ENCODE measurements at regions not wholly inside any gene's neighbourhood (a gene's known extent, or its start where the extent isn't known, plus 50 kb on each side); places are given as distances from the start of the nearest gene placed in this dataset.
"Not testable (repeated sequence)": the region's sequence is repeated elsewhere in the genome, so short reads cannot be mapped to it uniquely, and the experiment has no call there.

DNA sequence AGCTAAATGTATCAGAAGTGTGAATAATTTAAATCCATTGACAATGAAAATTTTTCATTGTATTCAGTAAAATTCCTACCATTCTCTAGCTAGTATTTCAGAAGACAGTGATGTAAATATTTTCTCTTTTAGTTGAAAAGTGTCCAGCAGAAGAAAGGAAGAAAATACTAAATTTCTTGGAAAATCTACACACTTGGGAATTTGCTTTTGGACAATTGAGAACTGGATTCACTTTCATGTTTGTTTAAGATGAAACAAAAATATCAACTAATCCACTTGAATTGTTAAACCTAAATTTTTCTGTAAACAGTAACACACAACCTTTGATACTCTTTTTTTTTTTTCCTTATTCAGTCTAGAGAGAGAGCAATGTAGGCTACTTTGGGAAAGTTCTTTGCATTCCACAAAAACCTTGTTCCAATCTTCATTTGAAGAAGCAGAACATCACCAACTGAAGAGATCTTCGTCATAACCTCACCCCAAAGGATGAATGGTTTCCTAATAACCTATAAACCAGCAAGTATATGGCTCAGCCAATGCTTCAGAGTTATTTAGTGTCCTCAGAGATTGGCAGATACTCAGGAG lies 155.1 kb upstream of the GORAB start:
- no peak for DNase-seq (ENCODE audit: low spot score)

- DNase-seq (ENCODE audit: low spot score): no peak
Measured at GRCh38 chr1:170377440-170377839, 154.5 kb upstream of the GORAB start.

GRCh38 chr1:170377896-170378634 lies 153.9 kb upstream of the GORAB start:
- DNase-seq (ENCODE audit: low spot score): no peak

GRCh38 chr1:170385750-170386149 lies 146.2 kb upstream of the GORAB start:
- DNase-seq (ENCODE audit: low spot score): no peak

DNA sequence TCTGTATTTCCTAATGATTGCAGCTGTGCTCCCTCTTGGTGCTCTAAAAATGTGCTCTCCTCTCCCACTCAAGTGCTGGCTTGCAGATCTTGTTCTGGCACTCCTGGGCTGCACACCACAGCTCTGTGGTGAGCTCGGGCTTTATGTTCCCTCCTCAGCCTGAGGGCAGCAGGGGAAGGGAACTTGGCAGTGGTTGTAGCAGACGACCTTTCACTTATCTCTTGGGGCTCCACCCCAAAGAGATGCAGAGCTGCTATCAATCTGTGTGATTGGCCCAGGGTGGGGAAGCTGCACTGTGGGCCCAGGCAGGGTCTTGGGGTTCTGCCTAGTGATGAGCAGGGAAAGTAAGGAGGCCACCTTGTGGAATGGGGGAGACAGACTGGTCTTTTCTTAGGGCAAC lies 143.5 kb upstream of the GORAB start:
- no peak for DNase-seq (ENCODE audit: low spot score)

- no peak for DNase-seq (ENCODE audit: low spot score)
Measured at GRCh38 chr1:170395149-170395548, 136.8 kb upstream of the GORAB start.

DNA sequence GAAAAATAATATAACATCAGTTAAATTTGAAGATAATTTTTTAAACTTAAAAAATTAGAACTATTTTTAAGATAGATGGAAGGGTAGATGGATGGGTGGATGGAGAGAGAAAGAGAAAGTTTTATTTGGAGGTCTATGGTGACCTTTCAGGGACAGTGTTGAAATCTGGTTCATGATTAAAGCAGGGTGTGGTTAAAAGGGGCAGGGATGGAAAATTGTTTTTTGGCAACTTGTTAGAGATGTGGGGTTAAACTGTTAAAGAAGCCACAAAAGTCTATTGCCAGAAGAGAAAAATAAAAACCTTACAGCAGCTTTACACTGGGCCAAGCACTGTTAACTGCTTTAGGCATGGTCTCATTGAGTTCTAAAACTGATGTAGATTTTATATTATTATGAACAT lies 134.9 kb upstream of the GORAB start:
- DNase-seq (ENCODE audit: low spot score): no peak

DNA sequence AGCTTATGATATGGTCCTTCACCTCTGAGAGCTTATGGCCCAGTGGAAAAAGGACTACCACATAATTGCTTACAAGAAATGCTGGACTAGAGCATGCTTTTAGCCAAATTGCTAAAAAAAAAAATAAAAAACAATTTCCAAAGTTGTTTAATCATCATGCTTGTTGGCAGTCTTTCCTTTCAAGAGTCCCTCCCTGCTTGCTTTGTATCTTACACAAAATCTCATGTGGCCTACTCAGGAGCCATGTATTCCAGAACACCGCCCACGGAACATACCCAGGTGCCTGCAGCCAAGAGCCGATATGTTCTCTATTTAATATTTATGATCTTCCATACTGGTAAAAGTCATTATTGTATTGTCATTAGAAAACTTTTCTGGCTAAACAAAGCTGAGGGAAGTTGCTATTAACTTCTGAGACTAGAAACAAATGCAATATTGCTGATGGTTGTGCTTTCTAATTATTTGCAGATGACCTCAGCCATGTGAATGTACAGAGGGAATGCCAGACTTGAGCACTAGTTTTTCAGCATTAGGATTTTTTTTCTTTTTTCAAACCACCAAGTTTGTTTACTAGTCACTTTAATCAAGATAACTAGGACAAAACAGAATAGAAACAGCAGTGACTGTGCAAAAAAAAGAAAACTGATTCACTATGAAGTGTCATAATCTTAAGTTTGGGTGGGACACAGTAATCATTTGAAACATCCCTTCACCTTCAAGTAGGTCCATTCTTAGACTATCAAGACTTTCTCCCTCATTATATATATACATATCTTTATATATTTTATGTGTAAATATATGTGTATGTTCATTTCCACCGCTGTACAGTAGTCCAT lies 129.3 kb upstream of the GORAB start:
- DNase-seq (ENCODE audit: low spot score): no peak

GRCh38 chr1:170407138-170407537 lies 124.8 kb upstream of the GORAB start:
- no peak for DNase-seq (ENCODE audit: low spot score)

DNA sequence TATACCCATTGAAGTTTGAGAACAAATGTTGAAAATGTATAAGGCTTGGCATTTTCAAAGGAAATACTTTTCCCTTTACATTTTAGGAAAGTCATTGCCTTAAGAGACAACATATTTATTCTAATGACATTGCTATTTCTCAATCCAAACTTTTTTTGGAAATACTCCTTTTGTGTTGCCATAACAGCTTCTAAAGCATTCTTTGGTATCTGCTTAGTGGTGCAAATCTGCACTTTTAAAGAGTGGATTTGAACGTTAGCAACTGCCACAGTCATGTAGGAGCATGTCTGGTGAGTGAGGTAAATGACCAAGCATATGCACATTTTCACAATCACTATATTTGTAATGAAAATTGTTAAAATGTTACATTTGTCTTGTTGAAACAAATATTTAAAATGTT lies 124.4 kb upstream of the GORAB start:
- no peak for DNase-seq (ENCODE audit: low spot score)

- DNase-seq (ENCODE audit: low spot score): no peak
Measured at GRCh38 chr1:170410401-170411166, 121.4 kb upstream of the GORAB start.

- DNase-seq (ENCODE audit: low spot score): no peak
Measured at GRCh38 chr1:170414989-170415709, 116.8 kb upstream of the GORAB start.

GRCh38 chr1:170415710-170416372 lies 116.1 kb upstream of the GORAB start:
- DNase-seq (ENCODE audit: low spot score): no peak

DNA sequence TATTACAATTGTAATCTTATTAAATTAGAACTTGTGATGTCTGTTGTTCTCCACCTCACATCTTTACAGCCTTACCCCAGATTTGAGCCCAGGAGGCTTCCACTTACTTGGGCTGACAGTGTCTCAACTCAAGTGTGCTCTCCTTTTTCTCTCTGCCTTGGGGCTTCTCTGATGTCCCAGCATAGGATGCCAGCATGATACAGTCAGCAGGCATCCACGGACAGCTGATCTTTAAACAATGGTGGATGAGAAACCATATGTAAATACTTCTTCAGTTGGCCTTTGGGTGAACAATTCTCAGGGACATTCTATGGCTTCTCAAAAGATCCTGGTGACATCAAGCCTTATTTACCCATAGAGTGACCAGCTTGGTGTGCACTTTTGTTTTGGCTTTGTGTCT lies 107.6 kb upstream of the GORAB start:
- DNase-seq (ENCODE audit: low spot score): no peak

DNA sequence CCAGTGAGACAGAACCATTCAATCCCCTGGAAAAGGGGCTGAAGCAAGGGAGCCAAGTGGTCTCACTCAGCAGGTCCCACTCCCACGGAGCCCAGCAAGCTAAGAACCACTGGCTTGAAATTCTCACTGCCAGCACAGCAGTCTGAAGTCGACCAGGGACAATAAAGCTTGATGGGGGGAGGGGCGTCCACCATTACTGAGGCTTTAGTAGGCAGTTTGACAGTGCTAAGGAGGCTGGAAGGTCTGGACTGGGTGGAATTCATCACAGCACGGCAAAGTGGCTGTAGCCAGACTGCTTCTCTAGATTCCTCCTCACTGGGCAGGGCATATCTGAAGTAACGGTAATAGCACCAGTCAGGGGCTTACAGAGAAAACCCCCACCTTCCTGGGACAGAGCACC lies 105.4 kb upstream of the GORAB start:
- DNase-seq (ENCODE audit: low spot score): no peak

GRCh38 chr1:170427002-170427401 lies 105.0 kb upstream of the GORAB start:
- DNase-seq (ENCODE audit: low spot score): not testable (repeated sequence)

- DNase-seq (ENCODE audit: low spot score): no peak
Measured at GRCh38 chr1:170436928-170437327, 95.0 kb upstream of the GORAB start.

DNA sequence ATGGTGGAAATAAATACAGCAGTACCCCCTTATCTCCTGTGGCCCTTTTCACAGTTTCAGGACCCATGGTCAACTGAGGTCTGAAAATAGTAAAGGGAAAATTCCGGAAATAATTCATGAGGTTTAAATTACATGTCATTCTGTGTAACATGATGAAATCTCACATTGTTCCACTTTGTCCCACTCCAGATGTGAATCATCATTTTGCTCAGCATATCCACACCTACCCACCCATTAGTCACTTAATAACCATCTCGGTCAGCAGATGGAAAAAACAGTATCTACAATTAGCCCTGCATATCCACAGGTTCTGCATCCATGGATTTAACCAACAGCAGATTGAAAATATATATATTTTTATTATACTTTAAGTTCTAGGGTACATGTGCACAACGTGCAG lies 86.9 kb upstream of the GORAB start:
- DNase-seq (ENCODE audit: low spot score): peak; percentile 27

- no peak for DNase-seq (ENCODE audit: low spot score)
Measured at GRCh38 chr1:170448661-170449158, 83.3 kb upstream of the GORAB start.

DNA sequence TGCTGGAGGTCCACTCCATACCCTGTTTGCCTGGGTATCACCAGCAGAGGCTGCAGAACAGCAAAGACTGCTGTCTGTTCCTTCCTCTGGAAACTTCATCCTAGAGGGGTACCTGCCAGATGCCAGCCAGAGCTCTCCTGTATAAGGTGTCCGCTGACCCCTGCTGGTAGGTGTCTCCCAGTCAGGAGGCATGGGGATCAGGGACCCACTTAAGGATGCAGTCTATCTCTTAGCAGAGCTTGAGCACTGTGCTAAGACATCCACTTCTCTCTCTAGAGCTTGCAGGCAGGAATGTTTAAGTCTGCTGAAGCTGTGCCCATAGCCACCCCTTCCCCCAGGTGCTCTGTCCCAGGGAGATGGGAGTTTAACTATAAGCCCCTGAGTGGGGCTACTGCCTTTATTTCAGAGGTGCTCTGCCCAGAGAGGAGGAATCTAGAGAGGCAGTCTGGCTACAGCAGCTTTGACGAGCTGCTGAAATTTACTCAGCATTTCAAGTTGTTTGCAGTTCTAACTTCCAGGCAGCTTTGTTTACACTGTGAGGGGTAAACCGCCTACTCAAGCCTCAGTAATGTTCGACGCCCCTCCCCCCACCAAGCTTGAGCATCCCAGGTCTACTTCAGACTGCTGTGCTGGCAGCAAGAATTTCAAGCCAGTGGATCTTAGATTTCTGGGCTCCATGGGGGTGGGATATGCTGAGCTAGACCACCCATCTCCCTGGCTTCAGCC lies 74.5 kb upstream of the GORAB start:
- DNase-seq (ENCODE audit: low spot score): not testable (repeated sequence)
